NCI-H1694 treated with DMSO at 0.1 percent for 48 hours (cell line): ENCODE measurements at regions not wholly inside any gene's neighbourhood (a gene's known extent, or its start where the extent isn't known, plus 50 kb on each side); places are given as distances from the start of the nearest gene placed in this dataset.
A peak's percentile ranks its signal among the peaks of the same experiment; 100 is the strongest.
"Not testable (repeated sequence)": the region's sequence is repeated elsewhere in the genome, so short reads cannot be mapped to it uniquely, and the experiment has no call there.

Experiments
- DNase-seq: peaks from one replicate; lab custom pipeline; 2025; lab: John Stamatoyannopoulos, UW

GRCh38 chr13:37216331-37216730 is 110.9 kb upstream of the CSNK1A1L start:
- DNase-seq, result no peak

DNA sequence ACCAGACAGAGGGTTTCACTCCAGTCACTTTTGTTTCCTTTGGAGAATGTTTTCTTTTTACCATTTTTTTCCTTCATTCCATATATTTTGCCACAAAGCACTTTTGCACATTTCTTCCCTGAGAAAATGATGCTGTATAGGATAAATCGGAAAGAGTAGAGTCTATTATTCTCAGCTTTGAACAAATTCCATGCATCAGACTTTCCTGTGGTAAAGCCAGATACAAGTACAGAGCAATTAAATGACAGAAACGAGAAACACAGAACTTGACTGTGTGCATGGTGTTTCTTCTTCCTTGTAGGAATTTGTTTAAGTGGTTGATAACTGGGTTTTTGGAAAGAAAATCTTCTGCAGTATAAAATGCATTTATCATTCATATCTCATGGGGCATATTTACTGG is 107.4 kb upstream of the CSNK1A1L start:
- DNase-seq, result no peak

- no peak for DNase-seq
These were observed 106.0 kb upstream of the CSNK1A1L start for GRCh38 chr13:37211487-37211886.

DNA sequence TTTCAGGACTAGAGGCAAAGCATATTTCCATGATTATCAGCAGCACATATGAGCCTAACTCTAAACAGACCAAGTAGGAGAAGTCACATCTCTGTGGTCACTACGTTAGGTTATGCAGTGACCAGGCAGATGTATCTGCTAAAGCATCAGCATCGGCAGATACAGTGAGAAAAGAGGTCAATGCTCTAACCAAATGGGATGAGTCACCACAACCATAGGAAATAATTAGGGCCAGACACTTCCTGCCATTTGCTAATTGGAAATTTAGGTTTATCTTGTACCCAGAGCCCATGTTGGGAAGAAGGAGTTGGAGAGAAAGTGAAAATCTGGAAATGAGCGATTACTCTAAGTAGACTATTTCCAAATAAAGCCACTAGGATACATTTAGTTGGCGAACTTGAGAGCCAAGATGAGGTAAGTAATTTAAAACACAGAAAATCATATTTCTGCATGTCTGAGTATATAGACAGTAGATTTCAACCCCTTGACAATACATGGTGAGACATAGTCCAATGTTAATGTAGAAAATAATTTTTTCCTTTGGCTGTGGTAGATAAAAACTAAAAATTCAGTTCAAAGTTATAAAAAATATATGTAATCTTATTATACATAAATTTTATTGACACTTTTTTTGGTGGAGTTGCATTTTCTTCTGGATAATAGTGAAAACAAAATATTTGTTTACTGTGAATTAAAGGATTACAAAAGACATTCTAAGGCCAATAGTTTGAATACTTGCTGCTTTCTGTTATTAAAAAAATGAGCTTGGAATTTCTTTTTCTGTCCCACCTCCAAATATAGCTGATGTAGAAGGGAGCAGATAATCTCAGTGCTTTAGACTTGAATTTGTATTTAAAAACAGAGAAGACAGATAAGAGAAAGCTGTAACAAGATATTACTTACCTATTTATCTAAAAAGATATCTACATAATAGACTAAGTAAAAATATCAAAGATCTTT is 104.4 kb upstream of the CSNK1A1L start:
- DNase-seq, result no peak

DNA sequence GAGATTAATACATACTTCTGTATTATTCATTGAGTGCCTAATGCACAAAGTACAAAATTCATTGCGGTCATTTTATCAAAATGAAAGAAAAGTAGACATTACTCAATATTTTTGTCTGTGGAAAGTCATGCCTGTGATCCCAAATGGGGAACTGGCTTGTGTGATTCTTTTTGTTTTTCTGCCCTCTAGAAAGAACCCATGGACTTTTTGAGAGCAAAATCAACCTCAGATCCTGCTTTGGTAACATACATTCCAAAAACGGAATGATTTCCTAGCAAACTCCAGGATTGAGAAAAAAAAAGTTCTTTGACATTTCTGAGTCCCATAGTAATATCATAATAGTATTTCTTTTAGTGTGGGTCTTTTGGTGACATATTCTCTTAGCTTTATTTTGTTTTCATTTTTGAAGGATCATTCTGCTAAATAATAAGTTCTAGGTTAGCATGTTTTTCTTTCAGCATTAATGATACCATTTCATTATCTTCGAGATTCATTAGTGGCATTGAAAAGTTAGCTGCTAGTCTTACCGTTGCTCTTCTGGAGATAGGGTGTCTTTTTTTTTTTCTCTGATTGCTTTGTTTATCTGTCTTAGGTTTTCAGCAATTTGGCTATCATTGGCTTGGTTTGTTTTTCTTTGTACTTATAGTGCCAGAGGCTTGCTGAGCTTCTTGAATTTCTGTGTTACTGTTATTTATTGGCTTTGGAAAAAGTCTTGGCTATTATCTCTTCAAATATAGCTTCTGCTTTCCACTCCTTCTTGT is 102.4 kb upstream of the CSNK1A1L start:
- DNase-seq, result no peak

DNA sequence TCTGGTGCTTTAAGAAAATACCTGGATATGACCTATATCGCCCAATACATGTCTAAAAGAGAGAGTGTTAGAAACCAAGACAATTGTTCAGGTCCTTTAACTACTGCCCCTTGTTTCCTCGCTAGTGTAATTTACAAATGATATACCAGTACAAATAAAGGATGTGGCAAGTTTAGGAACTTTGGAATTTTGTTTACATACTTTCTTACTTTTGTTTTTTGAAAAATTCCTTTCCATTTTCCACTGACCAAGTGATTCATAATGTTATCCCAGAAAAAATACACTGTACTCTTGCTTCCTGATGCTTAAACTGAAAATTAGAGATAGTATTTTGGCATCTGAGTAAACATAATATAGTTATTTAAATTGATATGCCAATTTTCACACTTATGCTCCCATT is 96.8 kb upstream of the CSNK1A1L start:
- no peak for DNase-seq

GRCh38 chr13:37201081-37201480 is 95.6 kb upstream of the CSNK1A1L start:
- no peak for DNase-seq

GRCh38 chr13:37198629-37199028 is 93.2 kb upstream of the CSNK1A1L start:
- no peak for DNase-seq

DNA sequence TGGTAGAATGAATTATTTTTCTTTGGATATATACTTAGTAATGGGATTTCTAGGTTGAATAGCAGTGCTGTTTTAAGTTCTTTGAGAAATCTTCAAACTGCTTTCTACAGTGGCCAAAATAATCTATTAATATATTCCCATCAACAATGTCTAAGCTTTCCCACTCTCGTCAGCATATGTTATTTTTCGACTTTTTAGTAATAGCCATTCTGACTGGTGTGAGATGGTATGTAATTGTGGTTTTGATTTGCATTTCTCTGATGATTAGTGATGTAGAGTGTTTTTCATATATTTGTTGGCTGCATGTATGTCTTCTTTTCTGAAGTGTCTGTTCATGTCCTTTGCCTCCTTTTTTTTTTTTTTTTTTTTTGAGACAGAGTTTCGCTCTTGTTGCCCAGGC is 90.2 kb upstream of the CSNK1A1L start:
- DNase-seq, result no peak

GRCh38 chr13:37194428-37194861 is 89.0 kb upstream of the CSNK1A1L start:
- no peak for DNase-seq

- DNase-seq, result no peak
These were observed 87.5 kb upstream of the CSNK1A1L start for GRCh38 chr13:37192956-37193355.

GRCh38 chr13:37187621-37188020 is 82.2 kb upstream of the CSNK1A1L start:
- DNase-seq, result no peak

GRCh38 chr13:37187105-37187504 is 81.6 kb upstream of the CSNK1A1L start:
- DNase-seq, result no peak

DNA sequence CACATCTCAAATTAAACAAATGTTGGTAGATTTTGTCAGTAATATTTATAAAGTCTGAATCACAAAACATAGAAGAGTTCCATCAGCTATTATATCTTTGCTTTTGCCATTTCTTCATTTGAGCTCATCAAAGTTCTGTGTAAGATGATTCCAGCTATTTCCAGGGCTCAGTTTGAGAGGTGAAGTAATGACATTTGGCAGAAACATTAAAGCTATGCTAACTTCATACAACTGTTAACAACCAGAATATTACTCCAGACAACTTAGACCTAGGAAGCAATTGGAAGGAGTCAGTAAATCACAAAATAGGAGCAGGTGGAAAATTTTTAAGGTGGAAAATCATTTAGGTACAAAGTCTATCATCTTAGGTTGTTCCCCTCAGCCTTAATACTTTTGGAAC is 76.2 kb upstream of the CSNK1A1L start:
- no peak for DNase-seq

GRCh38 chr13:37179645-37180044 is 74.2 kb upstream of the CSNK1A1L start:
- DNase-seq, result no peak

DNA sequence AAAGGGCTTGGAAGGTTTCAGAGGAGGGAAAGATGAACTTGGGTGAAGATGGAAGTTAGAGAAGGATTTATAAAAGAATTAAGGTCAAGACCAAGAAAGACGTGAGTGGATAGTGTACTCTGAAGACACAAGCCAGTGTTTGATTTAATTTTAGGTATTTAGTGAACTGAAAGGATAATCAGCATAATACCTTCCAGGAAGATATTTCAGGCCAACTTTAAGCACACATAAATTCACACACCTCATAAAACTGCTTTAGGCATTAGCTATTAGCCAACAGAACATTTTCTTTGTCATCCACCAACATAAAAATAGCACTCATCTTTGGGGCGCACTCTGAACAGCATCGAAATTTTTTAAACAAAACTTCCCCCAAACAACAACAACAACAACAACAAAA is 71.7 kb upstream of the CSNK1A1L start:
- no peak for DNase-seq

DNA sequence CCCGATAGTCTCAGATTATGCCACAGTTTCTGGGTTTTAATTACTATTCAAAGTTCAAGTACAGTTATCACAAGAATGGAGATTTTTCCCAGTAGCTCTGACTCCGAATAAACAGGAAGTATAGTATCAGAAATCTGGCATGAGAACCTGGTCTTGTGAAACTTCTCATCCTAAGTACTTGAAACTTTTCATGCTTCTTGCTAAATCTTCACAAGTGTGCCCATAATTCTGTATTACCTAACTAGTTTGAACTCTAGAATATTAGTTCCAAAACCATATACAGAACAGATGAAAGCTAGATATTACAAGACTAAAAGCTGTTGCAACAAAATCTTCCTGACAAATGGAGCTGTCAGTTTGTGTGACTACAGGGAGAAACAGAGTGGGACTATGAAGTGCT is 70.5 kb upstream of the CSNK1A1L start:
- no peak for DNase-seq

DNA sequence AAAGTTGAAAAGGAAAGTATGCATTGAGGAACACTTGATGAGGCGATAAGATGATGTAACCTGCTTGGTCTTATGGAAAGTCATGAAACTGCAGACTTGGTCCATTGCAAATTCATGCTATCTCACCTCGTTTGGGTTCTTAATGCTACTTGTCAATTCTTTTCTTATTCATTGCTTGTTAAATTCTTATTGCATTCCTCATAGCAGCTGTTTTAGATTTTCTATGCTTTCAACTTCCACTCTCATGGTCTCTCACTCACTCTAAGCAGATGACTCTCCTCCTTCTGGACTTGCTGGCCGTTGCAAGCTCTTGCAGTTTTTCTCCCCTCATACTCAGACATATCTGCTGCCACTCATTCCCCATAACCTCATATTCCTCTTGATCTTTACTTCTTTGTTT is 67.8 kb upstream of the CSNK1A1L start:
- no peak for DNase-seq

DNA sequence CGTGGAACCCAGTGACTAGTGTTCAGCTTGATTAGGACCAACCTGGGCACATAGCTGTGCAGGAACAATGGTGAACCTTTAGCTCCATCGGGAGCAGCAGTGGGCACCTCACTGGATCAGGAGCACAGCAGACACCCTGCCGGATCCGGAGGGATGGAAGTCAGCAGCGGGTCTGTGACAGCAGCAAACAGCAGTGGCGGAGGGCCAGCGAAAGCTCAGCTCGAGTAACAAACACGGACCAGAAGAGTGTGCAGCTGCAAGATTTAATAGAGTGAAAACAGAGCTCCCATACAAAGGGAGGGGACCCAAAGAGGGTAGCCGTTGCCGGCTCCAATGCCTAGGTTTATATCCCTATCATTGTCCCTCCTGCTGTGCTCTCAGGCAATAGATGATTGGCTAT is 66.8 kb upstream of the CSNK1A1L start:
- DNase-seq, result not testable (repeated sequence)

- DNase-seq, result peak; percentile 91
These were observed 63.5 kb upstream of the CSNK1A1L start for GRCh38 chr13:37168926-37169325.

GRCh38 chr13:37168151-37168550 is 62.7 kb upstream of the CSNK1A1L start:
- no peak for DNase-seq

GRCh38 chr13:37164635-37165034 is 59.2 kb upstream of the CSNK1A1L start:
- DNase-seq, result no peak

DNA sequence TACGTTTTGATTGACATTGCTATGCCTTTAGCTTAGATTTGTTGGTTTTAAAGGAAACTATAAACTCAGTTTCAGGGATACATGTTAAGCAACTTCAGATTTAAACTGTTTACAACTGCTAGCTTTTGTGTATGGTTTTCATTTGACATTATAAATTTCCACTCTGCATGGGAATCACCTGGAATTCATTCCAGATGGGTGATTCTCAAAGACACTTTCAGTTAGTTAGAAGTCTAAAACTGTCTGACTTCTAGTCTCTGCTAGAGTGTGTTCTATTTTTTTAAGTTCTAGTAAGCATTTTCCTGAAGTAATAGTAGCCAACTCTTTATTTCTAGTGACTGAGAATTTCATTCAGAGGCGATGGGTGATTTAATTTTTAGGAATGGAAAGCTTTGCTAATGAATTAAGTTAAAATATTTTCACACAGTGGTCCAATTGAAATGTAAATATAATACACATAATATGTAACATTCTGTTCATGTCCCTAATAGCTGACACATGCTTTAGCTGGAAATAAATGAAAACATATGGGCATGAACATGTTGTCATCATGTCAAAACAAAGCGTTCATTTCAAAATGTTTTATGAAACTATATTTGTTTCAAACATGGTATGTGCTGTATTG is 58.3 kb upstream of the CSNK1A1L start:
- DNase-seq, result peak; percentile 8
